Skeletal muscle cell (primary cell): ENCODE measurements at regions not wholly inside any gene's neighbourhood (a gene's known extent, or its start where the extent isn't known, plus 50 kb on each side); places are given as distances from the start of the nearest gene placed in this dataset.

Experiments
- DNase-seq: peaks from one replicate; pipeline ENCODE4 v3.0.0-alpha.2; 2010; ENCODE audit warnings: low read depth
- H3K4me3 ChIP-seq: 2 replicates; pipeline ENCODE4 v1.5.1; 2011; ENCODE audit warnings: low read depth, mild to moderate bottlenecking, control low read depth, low read length, moderate library complexity

DNA sequence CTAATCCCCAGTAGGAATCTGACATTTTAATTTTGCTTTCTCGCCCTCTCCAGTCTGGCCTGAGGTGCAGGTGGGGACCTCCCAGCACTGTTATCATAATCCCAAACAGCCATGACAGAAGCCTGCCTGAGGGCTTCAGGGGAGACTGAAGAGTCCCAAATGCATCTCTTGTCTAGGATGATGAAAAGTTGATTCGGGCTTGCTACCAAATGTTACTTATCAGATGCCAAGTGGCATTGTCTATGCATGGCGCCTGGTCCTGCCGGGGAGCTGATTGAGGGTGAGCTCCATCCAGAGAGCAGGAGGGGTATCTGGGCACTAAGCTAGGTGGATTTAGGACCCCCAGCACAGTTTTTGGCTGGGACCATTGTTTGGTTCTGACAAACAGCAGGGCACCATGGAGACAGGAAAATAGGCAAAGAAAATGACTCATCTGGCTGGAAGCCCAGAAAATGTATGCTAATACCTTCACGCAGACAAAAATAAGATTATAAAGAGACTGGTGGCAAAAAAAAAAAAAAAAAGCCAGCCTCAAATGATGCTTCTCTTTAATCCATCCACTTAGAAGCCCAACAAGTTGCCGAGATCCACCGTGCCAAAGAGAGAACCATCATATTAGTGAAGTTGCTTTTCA, 513.7 kb upstream of the SULF2 start:
- peak; percentile 66 for DNase-seq
- no peak overlapping the region for H3K4me3 ChIP-seq

DNA sequence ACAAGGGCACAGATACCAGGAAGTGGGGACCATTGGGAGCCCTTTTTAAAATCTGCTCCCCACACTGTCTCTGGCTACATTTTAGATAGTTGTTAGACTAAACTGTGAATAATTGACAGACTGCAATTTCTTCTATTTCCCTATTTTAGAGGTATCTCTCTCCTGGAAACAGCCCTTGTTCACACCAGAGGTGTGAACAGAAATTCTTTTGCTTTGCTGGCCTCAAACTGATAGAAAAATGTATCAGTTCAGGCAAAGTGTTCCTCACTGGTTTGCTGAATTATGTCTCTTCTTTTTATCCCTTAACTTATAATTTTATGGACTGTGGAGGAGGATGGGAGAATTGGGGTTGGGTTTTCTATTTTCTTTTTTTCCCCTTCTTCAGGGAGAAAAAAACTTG, 513.2 kb upstream of the SULF2 start:
- no peak overlapping the region for H3K4me3 ChIP-seq
- no peak for DNase-seq

DNA sequence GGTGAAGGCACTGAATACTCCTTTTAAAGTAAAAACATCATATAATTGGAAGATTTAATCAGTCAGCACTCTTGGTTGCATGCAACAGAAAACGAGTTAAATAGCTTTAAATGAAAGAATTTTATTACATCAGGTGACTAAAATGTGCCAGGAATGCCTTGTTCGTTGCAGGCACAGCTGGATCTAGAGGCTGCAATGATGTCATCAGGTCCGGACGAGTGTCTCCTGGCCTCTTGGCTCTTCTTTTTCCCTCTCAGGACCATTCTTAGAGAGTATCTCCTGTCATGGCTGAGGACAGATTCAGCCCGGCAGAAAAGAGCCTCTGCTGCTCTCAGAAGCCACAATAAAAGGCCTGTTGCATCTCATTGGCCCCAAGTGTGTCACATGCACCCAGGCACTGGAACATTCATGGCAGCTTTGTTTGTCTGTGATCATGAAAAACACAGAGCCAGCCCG, 510.7 kb upstream of the SULF2 start:
- H3K4me3 ChIP-seq = no peak overlapping the region
- DNase-seq = no peak

DNA sequence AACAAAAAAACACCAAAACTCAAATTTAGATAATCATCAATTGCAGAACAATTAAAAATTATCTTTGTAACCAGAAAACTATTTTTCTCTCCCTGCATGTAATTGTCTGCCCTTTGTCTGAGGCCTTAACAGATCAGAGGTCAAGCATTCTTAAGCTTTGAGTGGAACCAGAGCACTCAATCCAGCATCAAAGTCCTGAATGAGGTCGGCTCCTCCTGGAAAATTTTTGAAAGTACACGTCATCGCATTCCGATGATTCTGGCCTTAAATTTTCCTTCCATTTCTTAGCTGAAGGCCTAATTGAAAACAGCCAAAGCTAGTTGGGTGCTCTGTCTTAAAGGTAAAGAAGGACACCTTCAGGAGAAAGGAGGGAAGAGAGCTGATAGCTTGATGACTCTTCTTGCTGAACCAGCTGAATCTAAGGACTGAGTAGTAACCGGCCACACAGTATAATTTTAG, 510.2 kb upstream of the SULF2 start:
- peak; percentile 55 for DNase-seq
- H3K4me3 ChIP-seq = no peak overlapping the region

DNA sequence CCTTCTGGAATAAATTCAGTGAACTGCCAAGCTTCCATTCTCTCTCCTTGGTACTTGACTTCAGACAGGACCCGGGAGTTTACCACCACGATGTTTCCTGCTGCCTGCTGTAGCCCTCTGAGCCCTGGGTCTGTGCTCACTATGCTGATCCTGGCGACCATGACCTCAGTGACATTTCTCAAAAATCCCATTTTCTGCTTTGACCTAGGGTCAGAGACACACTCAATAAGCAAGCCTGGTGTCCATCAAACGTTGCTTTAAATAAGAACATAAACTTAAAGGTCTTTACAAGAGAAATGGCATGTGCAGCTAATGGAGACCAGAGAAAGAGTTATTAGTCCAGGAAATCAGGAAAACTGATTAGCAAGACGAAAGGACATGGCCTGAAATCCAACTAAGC, 509.7 kb upstream of the SULF2 start:
- H3K4me3 ChIP-seq = no peak overlapping the region
- no peak for DNase-seq

DNA sequence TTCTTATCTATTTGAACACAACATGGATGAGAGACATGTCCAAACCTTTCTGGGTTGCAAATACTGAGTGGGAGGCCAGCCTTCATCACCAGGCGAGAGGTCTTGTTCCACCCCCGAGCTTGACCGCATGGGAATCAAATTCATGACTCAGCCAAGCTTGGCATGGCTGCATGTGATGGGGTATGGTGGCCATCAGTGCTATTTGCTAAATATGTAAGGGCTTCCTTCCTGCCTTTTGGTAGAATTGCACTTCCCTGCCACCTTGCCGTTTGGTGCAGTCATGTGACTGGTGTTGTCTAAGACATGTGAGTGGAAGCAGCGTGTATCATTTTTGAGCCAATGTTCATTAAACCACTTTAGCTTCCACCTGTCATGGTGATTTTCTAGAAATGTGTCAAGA, 508.9 kb upstream of the SULF2 start:
- no peak overlapping the region for H3K4me3 ChIP-seq
- DNase-seq = no peak

DNA sequence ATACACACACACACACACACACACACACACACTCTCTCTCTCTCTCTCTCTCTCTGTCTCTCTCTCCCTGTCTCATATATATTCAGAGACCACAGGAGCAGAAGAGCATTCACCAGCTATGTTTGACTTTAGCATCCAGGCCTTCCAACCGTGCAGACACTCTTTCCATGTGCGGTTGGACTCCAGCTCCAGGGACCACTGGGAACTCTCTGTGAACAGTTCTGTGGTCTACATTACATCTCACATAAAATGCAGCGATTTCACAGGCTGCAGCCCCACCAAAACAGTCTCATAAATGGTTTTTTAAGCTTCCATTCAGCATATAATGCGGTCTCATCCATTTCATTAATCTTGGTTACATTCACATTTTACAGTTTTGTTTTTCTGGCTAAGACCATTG, 508.4 kb upstream of the SULF2 start:
- DNase-seq = no peak

DNA sequence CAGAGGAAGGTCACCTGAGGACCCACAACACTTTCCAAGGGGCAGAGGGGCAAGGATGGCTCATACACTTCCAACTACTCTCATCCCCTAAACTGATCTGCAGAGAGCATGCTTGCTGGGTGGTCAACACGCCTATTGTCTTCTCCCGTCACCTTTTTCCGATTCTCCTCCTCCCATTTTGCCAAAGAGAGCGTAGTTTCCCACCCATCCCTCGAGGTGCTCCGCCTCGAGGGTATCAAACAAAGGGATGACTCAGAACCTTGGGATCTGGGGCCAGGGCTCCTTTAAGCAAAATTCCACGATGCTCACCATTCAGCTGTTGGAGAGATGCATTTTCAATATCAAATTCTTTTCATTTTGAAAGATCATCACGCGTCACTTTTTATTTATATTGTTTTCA, 507.5 kb upstream of the SULF2 start:
- no peak for DNase-seq

More for the DNA sequence above, 508.4 kb upstream of the SULF2 start:
- H3K4me3 ChIP-seq = no peak overlapping the region

DNA sequence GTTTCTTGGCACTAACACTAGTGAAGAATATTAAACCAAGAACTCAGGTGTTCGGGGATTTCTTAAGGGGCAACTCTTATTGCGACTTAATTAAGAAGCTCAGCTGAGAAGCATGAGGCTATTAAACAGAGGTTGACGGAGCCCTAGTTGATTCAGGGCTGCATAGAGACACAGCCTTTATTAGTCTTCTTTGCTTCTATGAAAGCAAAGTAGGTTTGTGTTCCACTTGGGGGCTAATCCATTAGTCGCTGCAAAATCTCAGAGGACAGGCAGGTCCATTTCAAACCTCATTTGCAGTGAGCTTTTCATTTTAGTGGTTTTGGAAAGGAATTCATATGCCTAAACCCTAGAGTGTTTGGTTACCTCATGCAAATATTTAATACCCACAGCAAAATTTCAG, 506.6 kb upstream of the SULF2 start:
- H3K4me3 ChIP-seq = no peak overlapping the region

More for the DNA sequence above, 507.5 kb upstream of the SULF2 start:
- H3K4me3 ChIP-seq = no peak overlapping the region

DNA sequence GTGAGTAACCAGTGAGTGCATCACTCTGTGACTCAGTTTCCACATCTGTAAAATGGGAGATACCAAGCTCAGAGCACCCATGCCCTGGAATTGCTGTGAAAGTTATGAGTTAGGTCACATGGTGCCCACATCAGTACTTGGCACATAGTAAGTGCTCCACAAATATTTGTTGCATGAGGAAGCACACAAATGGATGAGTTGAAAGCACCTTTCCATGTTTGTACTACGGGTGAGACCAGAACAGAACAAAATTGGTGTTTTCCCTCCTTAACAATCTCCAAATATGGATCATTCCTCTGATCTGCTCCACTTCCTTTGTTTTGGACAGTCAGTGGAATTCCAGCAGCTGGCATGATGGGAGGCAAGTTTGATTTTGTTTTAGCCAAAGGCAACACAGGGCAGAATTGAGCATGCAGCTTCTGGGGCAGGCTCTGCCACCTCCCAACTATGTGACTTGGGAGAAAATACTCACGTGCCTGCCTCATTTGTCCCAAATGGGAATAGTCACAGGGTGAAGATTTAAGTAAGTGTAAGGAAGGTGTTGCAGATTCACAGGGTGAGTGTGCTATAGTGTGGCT, 503.7 kb upstream of the SULF2 start:
- DNase-seq = no peak

More for the DNA sequence above, 506.6 kb upstream of the SULF2 start:
- DNase-seq = no peak

DNA sequence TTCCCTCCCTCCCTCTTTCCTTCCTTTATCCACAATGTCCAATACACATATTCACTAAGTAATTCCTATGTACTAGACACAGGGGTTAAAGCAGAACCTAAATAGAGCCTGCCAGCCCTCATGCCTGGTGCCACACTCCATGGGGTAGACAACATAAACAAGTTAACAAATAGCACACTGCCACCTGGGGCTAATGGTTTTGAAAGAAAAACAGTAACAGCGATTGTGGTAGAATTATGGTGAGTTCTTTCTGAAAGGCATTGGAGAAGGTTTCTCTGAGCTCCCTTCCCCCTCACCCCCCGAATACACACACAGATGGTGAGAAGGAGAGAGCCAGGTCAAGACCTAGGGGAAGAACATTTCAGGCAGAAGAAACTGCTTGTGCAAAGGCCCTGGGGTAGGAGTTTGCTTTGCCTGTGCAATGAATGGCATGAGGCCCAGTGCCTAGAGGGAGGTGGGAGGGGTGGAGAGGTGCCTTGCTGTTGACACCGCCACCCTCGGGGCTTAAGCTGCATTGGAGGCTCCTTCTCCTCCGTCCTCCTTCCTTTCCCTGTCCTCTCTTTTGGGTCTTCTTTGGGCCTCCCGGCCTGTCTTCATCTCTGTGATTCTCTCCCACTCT, 502.4 kb upstream of the SULF2 start:
- H3K4me3 ChIP-seq = no peak overlapping the region
- DNase-seq = no peak

More for the DNA sequence above, 503.7 kb upstream of the SULF2 start:
- no peak overlapping the region for H3K4me3 ChIP-seq

DNA sequence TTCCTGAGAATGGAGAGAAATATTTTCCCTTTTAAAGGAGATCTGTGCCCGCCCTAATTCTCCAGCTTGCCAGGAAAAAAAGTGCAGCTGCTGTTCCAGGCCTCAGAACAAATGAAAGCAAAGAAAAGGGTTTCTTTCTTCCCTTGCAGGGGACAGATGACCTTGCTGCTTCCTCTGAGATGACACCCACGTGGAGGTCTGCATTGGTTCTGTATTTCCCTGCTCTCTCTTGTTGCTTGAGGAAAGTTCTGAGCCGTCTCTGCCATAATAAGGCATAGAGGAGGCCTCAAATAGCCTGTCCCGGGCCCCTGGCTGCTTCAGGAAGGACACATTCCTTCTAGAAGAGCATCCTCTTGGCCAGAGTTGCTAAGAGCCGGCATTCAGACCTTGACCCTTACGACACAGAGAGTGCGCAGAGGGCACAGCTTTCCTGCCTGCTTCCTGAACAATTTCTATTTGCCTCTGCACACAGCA, 501.8 kb upstream of the SULF2 start:
- no peak for DNase-seq
- H3K4me3 ChIP-seq = no peak overlapping the region

DNA sequence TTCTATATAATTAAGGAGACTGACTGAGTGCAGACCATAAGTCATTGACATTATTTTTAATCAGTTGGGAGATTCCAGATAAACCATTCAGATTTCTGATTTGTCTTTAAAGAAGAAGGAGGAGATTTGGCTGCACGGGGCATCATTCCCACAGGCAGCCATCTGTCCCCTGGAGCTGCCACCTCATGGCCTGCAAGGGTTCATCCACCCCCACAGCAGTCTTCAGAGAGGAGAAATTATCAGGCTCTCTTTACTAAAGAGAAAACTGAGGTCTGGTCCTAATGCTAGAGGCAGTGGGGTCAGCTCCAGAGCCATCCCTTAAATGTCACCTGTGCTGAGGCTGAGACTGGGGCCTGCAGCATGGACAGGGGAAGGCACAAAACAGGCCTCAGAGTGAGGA, 501.3 kb upstream of the SULF2 start:
- DNase-seq = no peak
- H3K4me3 ChIP-seq = no peak overlapping the region

DNA sequence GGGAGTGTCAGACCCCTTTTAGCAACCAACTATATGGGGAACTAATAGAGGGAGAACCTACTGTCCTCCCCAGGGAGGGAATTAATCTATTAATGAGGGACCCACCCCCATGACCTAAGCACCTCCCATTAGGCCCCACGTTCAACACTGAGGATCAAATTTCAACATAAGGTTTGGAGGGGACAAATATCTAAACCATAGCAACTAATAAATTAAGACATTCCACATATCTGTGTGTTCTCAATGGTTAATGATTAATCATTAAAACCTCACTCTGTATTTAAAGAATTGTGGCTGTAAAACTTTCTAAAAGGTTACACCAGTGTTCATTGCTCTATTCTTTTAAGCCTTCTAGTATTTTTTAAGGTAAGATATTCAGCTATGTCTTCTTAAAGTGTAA, 500.4 kb upstream of the SULF2 start:
- H3K4me3 ChIP-seq = no peak overlapping the region
- no peak for DNase-seq

DNA sequence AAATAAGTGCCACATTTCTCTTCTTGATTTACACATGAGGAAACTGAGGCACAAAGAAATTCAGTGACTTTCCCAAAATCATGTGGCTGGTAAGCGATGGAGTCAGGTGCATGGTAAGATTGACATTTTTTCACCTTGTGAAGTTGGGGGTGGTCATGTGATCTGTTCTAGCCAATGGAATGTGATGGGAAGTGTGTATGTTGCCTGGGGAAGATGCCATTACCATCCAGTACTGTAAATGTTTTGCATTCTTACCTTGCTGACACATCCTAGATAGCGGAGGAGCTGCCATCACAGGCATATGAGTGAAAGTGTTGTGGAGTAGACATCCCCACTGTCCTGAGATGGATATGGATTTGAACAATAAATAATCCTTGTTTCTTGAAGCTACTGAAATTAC, 499.6 kb upstream of the SULF2 start:
- DNase-seq = no peak
- H3K4me3 ChIP-seq = no peak overlapping the region

DNA sequence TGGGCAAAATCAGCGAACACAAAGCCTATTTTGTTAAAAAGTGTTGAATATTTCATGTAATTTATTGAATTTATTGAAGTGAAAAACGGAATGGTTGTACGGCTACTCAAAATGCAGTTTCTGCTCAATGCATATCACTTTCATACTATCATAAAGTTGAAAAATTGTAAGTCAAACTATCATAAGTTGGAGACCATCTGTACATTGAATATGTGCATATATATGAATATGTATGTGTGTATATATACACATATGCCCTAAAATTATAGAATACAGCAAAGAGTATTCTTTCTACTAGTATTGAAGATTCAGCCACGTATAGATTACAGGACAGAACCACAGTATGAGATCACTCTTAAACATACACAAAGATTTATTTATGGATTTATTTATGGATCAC, 499.0 kb upstream of the SULF2 start:
- DNase-seq = no peak
- H3K4me3 ChIP-seq = no peak overlapping the region

DNA sequence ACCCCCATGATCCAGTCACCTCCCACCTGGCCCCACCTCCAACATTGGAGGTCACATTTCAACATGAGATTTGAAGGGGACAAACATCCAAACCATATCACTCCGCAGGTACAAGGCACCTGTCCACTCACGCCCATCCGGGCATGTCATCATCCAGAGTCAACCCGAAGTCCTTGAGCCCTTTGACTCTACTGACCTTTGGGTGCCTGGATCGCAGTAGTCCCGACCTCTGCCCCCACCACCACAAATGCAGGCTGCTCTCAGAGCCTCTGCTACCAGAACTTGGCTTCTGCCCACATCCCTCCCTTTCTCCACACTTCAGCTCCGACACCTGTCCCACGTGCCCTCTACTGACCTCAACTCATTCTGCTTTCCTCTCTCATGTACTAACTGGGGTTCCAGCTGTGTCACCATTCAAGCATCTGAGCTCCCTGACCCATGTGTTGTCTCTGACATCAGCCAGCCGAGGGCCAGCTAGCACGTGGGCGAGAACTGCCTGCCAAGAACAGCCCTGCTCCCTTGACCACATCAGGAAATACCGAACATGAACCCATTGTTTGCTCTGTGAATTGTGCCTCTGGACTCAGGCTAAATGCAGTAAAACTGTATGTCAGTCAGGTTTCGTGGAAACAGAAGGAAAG, 498.3 kb upstream of the SULF2 start:
- H3K4me3 ChIP-seq = no peak overlapping the region
- DNase-seq = peak; percentile 77

DNA sequence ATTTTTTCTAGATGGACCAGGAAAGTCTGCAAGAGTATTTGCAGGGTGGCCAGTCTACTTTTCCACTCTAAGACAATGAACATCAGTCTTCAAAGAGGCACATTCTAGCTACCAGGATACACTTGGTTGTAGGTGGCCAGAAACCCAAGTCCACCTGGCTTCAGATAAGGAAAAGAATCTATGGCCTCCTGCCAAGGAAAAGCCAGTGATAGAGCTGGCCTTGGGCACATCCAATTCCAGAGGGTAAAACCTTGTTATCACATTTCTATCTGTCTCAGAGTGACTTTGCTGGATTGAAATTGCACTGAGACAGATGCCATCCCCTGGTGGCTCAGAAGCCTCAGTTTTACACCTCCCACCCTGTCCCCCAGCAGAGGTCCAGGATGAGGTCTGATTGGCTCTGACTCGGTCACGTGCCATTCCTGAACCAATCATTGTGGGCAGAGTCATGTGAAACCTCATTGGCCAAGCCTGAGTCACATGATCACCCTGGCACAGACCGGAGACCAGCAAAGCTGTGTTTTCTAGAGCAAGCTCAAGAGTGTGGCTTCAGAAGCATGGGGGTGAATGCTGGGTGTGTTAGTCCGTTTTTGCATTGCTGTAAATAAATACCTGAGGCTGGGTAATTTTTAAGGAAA, 497.4 kb upstream of the SULF2 start:
- no peak overlapping the region for H3K4me3 ChIP-seq
- DNase-seq = no peak

DNA sequence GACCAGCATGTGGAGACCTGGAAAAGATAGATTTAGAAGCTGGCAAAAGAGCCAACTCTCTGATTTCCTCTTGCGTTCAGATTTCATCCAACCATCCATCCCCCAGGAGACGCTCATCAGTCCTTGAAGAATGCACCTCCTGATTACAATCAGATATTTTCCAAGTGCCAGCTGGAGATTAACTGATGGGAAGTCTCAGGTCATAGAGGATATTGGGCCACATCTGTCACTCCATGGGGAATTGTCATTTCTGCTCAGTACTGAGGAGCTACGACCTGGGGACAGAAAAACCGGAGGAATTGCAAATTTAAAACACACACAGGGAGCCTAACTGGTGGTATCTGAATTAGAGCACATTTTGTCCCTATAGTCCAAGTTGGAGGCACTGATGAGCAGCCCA, 496.2 kb upstream of the SULF2 start:
- H3K4me3 ChIP-seq = no peak overlapping the region
- DNase-seq = no peak

DNA sequence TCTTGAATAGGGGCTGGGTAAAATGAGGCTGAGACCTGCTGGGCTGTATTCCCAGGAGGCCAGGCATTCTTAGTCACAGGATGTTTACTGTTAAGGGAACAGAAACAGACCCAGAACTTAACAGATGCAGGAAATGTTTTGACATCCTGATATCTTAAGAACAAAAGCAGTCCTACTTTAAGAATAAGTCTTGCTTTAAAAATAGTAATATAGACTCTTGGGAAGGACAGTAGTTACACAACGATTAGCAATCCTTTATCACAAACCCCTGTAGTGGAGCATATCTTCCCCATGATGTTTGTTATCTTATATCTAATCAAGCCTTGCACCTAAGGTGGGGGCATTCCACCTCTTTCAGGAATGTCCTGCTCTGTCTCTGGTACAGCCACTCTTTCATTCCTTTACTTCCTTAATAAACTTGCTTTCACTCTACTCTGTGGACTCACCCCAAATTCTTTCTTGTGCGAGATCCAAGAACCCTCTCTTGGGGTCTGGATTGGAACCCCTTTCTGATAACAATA, 493.7 kb upstream of the SULF2 start:
- DNase-seq = no peak
- H3K4me3 ChIP-seq = no peak overlapping the region
